ENCODE measurements at regions not wholly inside any gene's neighbourhood (a gene's known extent, or its start where the extent isn't known, plus 50 kb on each side); places are given as distances from the start of the nearest gene placed in this dataset.

DNA sequence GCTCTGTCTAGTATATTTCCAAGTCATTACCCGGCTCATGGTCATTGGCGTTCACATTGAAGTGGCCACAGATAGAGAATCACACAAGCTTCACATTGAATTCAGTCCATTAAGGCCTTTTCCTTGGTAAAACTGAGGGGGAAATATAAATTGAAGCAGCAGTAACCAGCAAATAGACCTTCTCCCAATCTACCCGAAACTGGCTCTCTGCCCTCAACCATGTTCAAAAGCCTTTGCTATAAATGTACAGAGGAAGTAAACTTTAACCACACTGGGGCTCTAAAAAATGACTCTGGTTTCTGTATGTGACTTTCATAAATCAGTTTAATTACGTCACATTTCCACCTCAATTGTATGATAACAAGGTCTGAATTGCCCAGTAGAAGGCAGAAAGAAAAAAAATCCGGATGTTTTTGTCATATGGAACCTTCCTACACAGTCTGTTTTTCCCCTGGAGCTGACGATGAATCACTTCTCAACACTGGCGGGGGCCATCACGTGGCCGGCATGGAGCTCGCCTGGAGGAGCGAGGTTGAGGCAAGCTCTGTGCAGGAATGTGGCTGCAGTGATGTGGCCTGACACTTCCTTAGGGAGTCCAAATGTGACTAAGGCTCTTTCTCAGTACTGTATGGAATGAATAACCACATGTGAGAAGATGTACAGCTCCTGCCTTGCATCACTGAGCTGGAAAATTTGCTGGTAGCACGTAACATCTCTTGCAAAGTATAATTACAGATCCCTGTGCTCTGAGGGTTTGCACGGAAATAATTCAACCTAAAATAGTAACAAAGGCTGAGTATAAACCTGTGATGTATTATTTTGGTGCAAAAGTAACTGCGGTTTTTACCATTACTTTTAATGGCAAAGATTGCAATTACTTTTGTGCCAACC is 58.6 kb upstream of the SNX9 start (continued):
- TF ChIP-seq, protein P1, sequence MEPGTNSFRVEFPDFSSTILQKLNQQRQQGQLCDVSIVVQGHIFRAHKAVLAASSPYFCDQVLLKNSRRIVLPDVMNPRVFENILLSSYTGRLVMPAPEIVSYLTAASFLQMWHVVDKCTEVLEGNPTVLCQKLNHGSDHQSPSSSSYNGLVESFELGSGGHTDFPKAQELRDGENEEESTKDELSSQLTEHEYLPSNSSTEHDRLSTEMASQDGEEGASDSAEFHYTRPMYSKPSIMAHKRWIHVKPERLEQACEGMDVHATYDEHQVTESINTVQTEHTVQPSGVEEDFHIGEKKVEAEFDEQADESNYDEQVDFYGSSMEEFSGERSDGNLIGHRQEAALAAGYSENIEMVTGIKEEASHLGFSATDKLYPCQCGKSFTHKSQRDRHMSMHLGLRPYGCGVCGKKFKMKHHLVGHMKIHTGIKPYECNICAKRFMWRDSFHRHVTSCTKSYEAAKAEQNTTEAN (CRISPR knock-in tag; IDR thresholded peaks at IDR 0.05) = peak; percentile 45; the same call in 1 of the 2 replicates
- TF ChIP-seq FOXJ2 (tag; IDR thresholded peaks at IDR 0.05) = no peak; the same call in 1 of the 2 replicates
- no peak for TF ChIP-seq ESRRB (CRISPR knock-in tag; IDR thresholded peaks at IDR 0.05; ENCODE audit: borderline replicate concordance)
- TF ChIP-seq, protein P2, sequence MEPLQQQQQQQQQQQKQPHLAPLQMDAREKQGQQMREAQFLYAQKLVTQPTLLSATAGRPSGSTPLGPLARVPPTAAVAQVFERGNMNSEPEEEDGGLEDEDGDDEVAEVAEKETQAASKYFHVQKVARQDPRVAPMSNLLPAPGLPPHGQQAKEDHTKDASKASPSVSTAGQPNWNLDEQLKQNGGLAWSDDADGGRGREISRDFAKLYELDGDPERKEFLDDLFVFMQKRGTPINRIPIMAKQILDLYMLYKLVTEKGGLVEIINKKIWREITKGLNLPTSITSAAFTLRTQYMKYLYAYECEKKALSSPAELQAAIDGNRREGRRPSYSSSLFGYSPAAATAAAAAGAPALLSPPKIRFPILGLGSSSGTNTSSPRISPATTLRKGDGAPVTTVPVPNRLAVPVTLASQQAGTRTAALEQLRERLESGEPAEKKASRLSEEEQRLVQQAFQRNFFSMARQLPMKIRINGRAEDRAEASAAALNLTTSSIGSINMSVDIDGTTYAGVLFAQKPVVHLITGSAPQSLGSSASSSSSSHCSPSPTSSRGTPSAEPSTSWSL (CRISPR knock-in tag; IDR thresholded peaks at IDR 0.05; ENCODE audit: borderline replicate concordance) = no peak
- no peak for TF ChIP-seq PRMT5 (CRISPR knock-in tag; IDR thresholded peaks at IDR 0.05)
- TF ChIP-seq, protein P3, sequence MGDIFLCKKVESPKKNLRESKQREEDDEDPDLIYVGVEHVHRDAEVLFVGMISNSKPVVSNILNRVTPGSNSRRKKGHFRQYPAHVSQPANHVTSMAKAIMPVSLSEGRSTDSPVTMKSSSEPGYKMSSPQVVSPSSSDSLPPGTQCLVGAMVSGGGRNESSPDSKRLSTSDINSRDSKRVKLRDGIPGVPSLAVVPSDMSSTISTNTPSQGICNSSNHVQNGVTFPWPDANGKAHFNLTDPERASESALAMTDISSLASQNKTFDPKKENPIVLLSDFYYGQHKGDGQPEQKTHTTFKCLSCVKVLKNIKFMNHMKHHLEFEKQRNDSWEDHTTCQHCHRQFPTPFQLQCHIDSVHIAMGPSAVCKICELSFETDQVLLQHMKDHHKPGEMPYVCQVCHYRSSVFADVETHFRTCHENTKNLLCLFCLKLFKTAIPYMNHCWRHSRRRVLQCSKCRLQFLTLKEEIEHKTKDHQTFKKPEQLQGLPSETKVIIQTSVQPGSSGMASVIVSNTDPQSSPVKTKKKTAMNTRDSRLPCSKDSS (IDR thresholded peaks at IDR 0.05; ENCODE audit: low read depth, partially characterized antibody) = no peak
- TF ChIP-seq ZNF384 (IDR thresholded peaks at IDR 0.05; ENCODE audit: low read depth, low read length) = peak; percentile 81
- TF ChIP-seq IFI16 (CRISPR knock-in tag; IDR thresholded peaks at IDR 0.05) = no peak
- TF ChIP-seq, protein P4, sequence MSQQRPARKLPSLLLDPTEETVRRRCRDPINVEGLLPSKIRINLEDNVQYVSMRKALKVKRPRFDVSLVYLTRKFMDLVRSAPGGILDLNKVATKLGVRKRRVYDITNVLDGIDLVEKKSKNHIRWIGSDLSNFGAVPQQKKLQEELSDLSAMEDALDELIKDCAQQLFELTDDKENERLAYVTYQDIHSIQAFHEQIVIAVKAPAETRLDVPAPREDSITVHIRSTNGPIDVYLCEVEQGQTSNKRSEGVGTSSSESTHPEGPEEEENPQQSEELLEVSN (IDR thresholded peaks at IDR 0.05; ENCODE audit: borderline replicate concordance in 1 of 2, extremely low read depth in 1 of 2, insufficient read depth in 1 of 2, insufficient read length in 1 of 2, low read depth in 1 of 2, low read length in 1 of 2, poor library complexity in 1 of 2, severe bottlenecking in 1 of 2) = peak; percentile 83 to 92
- TF ChIP-seq ZFPM2 (CRISPR knock-in tag; IDR thresholded peaks at IDR 0.05) = no peak
- TF ChIP-seq KLF16 (IDR thresholded peaks at IDR 0.05) = no peak
- TF ChIP-seq ZNF695 (CRISPR knock-in tag; IDR thresholded peaks at IDR 0.05) = no peak
- no peak for TF ChIP-seq TSC22D4 (tag; IDR thresholded peaks at IDR 0.05)
- TF ChIP-seq ZNF507 (tag; conservative IDR thresholded peaks at IDR 0.05) = no peak
- TF ChIP-seq, protein P5, sequence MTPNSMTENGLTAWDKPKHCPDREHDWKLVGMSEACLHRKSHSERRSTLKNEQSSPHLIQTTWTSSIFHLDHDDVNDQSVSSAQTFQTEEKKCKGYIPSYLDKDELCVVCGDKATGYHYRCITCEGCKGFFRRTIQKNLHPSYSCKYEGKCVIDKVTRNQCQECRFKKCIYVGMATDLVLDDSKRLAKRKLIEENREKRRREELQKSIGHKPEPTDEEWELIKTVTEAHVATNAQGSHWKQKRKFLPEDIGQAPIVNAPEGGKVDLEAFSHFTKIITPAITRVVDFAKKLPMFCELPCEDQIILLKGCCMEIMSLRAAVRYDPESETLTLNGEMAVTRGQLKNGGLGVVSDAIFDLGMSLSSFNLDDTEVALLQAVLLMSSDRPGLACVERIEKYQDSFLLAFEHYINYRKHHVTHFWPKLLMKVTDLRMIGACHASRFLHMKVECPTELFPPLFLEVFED (CRISPR knock-in tag; conservative IDR thresholded peaks at IDR 0.05) = no peak
- TF ChIP-seq PCBP2 (IDR thresholded peaks at IDR 0.05; ENCODE audit: low read depth, low read length, poor library complexity, severe bottlenecking) = no peak
- no peak for TF ChIP-seq MIER1 (IDR thresholded peaks at IDR 0.05; ENCODE audit: low read depth)
- TF ChIP-seq NFE2L1 (tag; IDR thresholded peaks at IDR 0.05; ENCODE audit: borderline replicate concordance, low read depth) = no peak

Data from K562 (cell line).